ENCODE measurements at regions not wholly inside any gene's neighbourhood (a gene's known extent, or its start where the extent isn't known, plus 50 kb on each side); places are given as distances from the start of the nearest gene placed in this dataset.

DNA sequence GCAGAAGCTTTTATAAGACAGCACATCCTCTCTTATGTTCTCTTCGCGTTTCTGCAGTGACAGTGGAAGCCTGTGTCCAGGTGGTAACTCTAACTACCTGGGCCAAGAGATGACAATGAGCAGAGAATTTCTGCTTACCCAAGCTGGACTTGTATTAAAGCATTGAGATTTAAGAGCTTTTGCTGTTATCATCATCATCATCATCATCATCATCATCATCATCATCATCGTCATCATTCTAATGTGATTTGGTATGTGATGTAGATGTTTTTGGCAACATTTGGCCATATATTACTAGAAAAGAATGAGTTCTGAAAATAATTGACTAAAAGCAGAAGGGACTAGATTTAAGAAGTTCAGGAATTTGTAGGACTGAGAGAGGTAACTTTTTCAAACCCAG lies 401.3 kb downstream of the BRINP1 start (continued):
- TF ChIP-seq, protein P1, sequence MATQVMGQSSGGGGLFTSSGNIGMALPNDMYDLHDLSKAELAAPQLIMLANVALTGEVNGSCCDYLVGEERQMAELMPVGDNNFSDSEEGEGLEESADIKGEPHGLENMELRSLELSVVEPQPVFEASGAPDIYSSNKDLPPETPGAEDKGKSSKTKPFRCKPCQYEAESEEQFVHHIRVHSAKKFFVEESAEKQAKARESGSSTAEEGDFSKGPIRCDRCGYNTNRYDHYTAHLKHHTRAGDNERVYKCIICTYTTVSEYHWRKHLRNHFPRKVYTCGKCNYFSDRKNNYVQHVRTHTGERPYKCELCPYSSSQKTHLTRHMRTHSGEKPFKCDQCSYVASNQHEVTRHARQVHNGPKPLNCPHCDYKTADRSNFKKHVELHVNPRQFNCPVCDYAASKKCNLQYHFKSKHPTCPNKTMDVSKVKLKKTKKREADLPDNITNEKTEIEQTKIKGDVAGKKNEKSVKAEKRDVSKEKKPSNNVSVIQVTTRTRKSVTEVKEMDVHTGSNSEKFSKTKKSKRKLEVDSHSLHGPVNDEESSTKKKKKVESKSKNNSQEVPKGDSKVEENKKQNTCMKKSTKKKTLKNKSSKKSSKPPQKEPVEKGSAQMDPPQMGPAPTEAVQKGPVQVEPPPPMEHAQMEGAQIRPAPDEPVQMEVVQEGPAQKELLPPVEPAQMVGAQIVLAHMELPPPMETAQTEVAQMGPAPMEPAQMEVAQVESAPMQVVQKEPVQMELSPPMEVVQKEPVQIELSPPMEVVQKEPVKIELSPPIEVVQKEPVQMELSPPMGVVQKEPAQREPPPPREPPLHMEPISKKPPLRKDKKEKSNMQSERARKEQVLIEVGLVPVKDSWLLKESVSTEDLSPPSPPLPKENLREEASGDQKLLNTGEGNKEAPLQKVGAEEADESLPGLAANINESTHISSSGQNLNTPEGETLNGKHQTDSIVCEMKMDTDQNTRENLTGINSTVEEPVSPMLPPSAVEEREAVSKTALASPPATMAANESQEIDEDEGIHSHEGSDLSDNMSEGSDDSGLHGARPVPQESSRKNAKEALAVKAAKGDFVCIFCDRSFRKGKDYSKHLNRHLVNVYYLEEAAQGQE (IDR thresholded peaks at IDR 0.05; ENCODE audit: unreplicated experiment) = no peak

GRCh38 chr9:118975736-118976135 lies 393.5 kb downstream of the BRINP1 start:
- Mint-ChIP-seq H3K27me3 (ENCODE audit: insufficient read depth, low read depth, poor library complexity) (no peaks in the 10 kb centered on the region), H3K9me3 (no peaks in the 10 kb centered on the region), H3K27ac (no peak overlapping the region), H3K36me3 (ENCODE audit: low read depth) (no peaks in the 10 kb centered on the region), H3K4me1 (peaks cover 3% of the 10 kb centered on the region; the same call in 2 of the 3 replicates), H3K4me3 (no peak overlapping the region)
- ATAC-seq (no peak), DNase-seq (ENCODE audit: low spot score) (no peak)
- Histone ChIP-seq H3K4me3 (no peak overlapping the region), H4K20me1 (replicated peaks; ENCODE audit: insufficient read depth) (no peaks in the 10 kb centered on the region), H3K4me1 (ENCODE audit: insufficient read depth) (0 out of 2 replicates have a peak, but pooled peaks cover 4% of the 10 kb centered on the region), H3K79me2 (replicated peaks; ENCODE audit: insufficient read depth) (no peaks in the 10 kb centered on the region), H3F3A (replicated peaks; ENCODE audit: low read depth) (no peaks in the 10 kb centered on the region), H3K36me3 (ENCODE audit: insufficient read depth) (no peaks in the 10 kb centered on the region), H3K27me3 (ENCODE audit: insufficient read depth) (no peaks in the 10 kb centered on the region), H2AFZ (no peak overlapping the region), H3K4me2 (no peak overlapping the region), H3K9me2 (ENCODE audit: insufficient read depth) (no peaks in the 10 kb centered on the region), H3K27ac (ENCODE audit: low read depth) (no peak overlapping the region)
- TF ChIP-seq NANOG (IDR thresholded peaks at IDR 0.05; ENCODE audit: borderline replicate concordance) (no peak), EZH2 (IDR thresholded peaks at IDR 0.05; ENCODE audit: low read depth, unreplicated experiment) (no peak), STAT1 (IDR thresholded peaks at IDR 0.05; ENCODE audit: unreplicated experiment) (no peak), CTCF (conservative IDR thresholded peaks at IDR 0.05; ENCODE audit: low read depth in 2 of 2) (no peak), JUNB (IDR thresholded peaks at IDR 0.05; ENCODE audit: unreplicated experiment) (no peak), ZNF331 (CRISPR knock-in tag; IDR thresholded peaks at IDR 0.05; ENCODE audit: low read depth) (no peak), POLR2AphosphoS5 (IDR thresholded peaks at IDR 0.05; ENCODE audit: low read depth) (no peak), ZNF114 (CRISPR knock-in tag; IDR thresholded peaks at IDR 0.05) (no peak)

GRCh38 chr9:118976160-118976559 lies 393.1 kb downstream of the BRINP1 start:
- no peak for DNase-seq (ENCODE audit: low spot score)
- ATAC-seq = no peak
- H3K27ac Mint-ChIP-seq = no peak overlapping the region
- TF ChIP-seq EZH2phosphoT487 (IDR thresholded peaks at IDR 0.05; ENCODE audit: unreplicated experiment) (no peak), ZNF114 (CRISPR knock-in tag; IDR thresholded peaks at IDR 0.05) (no peak), ZNF331 (CRISPR knock-in tag; IDR thresholded peaks at IDR 0.05; ENCODE audit: low read depth) (no peak), CTCF (conservative IDR thresholded peaks at IDR 0.05; ENCODE audit: low read depth in 2 of 2) (no peak), NANOG (IDR thresholded peaks at IDR 0.05; ENCODE audit: borderline replicate concordance) (no peak), POLR2AphosphoS5 (IDR thresholded peaks at IDR 0.05; ENCODE audit: low read depth) (no peak), CREB1 (CRISPR knock-in tag; IDR thresholded peaks at IDR 0.05; ENCODE audit: low read depth) (no peak)
- TF ChIP-seq, protein P1 (IDR thresholded peaks at IDR 0.05; ENCODE audit: unreplicated experiment) = no peak

More at GRCh38 chr9:118976160-118976559, 393.1 kb downstream of the BRINP1 start:
- Histone ChIP-seq H3K4me3 (no peak overlapping the region), H3K9me2 (ENCODE audit: insufficient read depth) (no peaks in the 10 kb centered on the region), H3K4me1 (ENCODE audit: insufficient read depth) (0 out of 2 replicates have a peak, but pooled peaks cover 8% of the 10 kb centered on the region), H3K27ac (ENCODE audit: low read depth) (no peak overlapping the region), H3F3A (replicated peaks; ENCODE audit: low read depth) (no peaks in the 10 kb centered on the region), H3K4me2 (no peak overlapping the region), H3K79me2 (replicated peaks; ENCODE audit: insufficient read depth) (no peaks in the 10 kb centered on the region), H2AFZ (no peak overlapping the region), H3K36me3 (ENCODE audit: insufficient read depth) (no peaks in the 10 kb centered on the region), H4K20me1 (replicated peaks; ENCODE audit: insufficient read depth) (no peaks in the 10 kb centered on the region), H3K27me3 (ENCODE audit: insufficient read depth) (no peaks in the 10 kb centered on the region)
- no peaks in the 10 kb centered on the region for H3K27me3 Mint-ChIP-seq (ENCODE audit: insufficient read depth, low read depth, poor library complexity)
- H3K4me3 Mint-ChIP-seq = no peak overlapping the region
- H3K9me3 Mint-ChIP-seq = no peaks in the 10 kb centered on the region
- H3K36me3 Mint-ChIP-seq (ENCODE audit: low read depth) = no peaks in the 10 kb centered on the region
- peaks cover 5% of the 10 kb centered on the region; the same call in 2 of the 3 replicates for H3K4me1 Mint-ChIP-seq

All from GM23338 (cell line).